Large intestine (tissue), 3 donors: ENCODE measurements at regions not wholly inside any gene's neighbourhood (a gene's known extent, or its start where the extent isn't known, plus 50 kb on each side); places are given as distances from the start of the nearest gene placed in this dataset.

ENCODE experiments used
- DNase-seq, 2 donors: peaks; one replicate each; pipeline versions ENCODE4 v3.0.0 to v3.0.0-alpha.2; 2013
- H3K27ac ChIP-seq: one replicate; pipeline ENCODE4 v1.5.1; 2013; ENCODE audit warnings: low read length
- H3K27me3 ChIP-seq: 2 replicates; pipeline ENCODE4 v1.6.1; 2013; ENCODE audit warnings: low read length; ENCODE audit not compliant: control insufficient read depth, insufficient read depth
- H3K36me3 ChIP-seq: 2 replicates; pipeline ENCODE4 v1.6.1; 2013; ENCODE audit warnings: low read length; ENCODE audit not compliant: control insufficient read depth, insufficient read depth
- H3K4me1 ChIP-seq: one replicate; pipeline ENCODE4 v1.6.1; 2013; ENCODE audit warnings: low read length; ENCODE audit not compliant: control insufficient read depth, insufficient read depth
- H3K4me3 ChIP-seq: one replicate; pipeline ENCODE4 v1.5.1; 2013; ENCODE audit warnings: low read length
- H3K9me3 ChIP-seq: one replicate; pipeline ENCODE4 v1.6.1; 2013; ENCODE audit warnings: mild to moderate bottlenecking, low read depth, low read length, moderate library complexity; ENCODE audit not compliant: control insufficient read depth
- WGBS: methylation state at CpG from one replicate; pipeline ENCODE4 v1.1.5; 2013; ENCODE audit warnings: low lambda C conversion rate; ENCODE audit not compliant: insufficient coverage; 5-methylcytosine and 5-hydroxymethylcytosine counted together

DNA sequence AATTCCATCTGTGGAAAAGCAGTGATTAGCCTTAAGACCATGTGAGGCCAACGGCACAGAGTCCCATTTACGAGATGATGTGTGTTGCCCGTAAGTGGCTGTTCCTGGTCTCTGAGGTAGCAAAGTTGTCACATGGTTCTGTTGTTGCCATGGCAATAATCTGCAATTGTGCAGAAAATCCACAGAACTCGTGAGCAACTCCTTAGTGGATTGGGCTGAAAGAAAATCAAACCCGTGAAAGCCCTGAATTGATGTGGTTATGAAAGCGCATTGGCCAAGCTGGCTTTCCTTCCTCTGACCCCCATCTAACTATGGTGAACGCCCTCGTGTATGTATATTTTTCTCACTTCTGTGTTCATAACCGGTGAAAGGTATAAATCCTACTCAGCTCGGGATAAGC lies 614.7 kb downstream of the EBF1 start:
- no peak overlapping the region for H3K27ac ChIP-seq
- 80% methylated on average over 3 of the region's 10 CpGs for WGBS
- DNase-seq = no peak

DNA sequence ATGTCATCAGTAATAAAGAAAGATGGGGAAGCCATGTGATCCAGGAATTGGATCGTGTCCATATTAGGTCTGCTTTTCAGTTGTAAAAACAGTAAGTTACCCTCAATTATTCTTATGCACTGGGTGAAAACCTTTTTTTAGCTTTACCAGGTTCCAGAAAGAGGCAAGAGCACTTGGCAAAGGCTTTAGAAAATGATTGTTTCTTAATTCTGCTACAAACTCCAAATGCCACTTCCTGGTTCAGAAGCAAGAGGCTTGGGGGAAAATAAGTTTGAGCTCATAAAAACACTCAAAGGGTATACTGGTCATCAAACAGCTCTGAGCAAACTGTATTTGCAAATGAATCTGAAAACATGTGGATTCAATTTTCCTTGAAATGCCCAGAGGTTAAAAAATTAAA lies 615.6 kb downstream of the EBF1 start:
- no peaks in the 10 kb centered on the region for H3K9me3 ChIP-seq
- no CpG with 5 or more reads among the region's 1 CpG for WGBS
- no peak for DNase-seq
- H3K4me3 ChIP-seq = no peak overlapping the region
- H3K36me3 ChIP-seq = no peaks in the 10 kb centered on the region
- peaks cover 3% of the 10 kb centered on the region for H3K4me1 ChIP-seq
- H3K27me3 ChIP-seq = no peaks in the 10 kb centered on the region
- no peak overlapping the region for H3K27ac ChIP-seq

More for the DNA sequence above, 614.7 kb downstream of the EBF1 start:
- Histone ChIP-seq H3K9me3 (no peaks in the 10 kb centered on the region), H3K36me3 (no peaks in the 10 kb centered on the region), H3K27me3 (no peaks in the 10 kb centered on the region), H3K4me1 (peaks cover 3% of the 10 kb centered on the region), H3K4me3 (no peak overlapping the region)

DNA sequence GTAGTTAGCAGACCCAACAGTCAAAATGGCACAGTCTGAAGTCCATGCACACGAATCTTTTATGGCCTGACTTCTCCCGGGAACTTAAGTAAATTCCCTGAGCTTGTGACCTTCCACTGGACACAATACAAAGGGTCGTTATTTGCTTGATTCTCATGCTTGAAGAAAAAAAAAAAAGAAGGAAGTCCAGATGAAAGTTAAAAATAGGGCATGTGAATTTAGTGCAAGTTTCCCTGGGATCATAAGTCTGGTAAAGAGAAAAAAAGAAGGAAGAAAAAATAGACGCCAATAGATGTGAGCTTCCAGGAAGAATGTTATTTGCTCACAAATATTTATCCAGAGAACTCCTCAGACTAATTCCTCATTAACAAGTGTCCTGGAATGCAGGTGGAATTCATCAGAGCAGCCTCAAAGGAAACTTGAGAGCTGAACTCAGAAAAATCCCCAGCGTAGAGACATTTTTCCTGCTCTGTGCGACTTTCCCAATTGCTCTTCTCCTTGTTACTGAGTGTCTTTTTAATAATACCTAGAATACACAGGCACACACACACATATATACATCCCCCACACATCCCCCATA lies 616.3 kb downstream of the EBF1 start:
- 46% methylated on average over 4 of the region's 6 CpGs for WGBS
- Histone ChIP-seq H3K4me1 (peaks cover 3% of the 10 kb centered on the region), H3K27ac (no peak overlapping the region), H3K4me3 (no peak overlapping the region), H3K9me3 (no peaks in the 10 kb centered on the region), H3K36me3 (no peaks in the 10 kb centered on the region), H3K27me3 (no peaks in the 10 kb centered on the region)
- DNase-seq = no peak

DNA sequence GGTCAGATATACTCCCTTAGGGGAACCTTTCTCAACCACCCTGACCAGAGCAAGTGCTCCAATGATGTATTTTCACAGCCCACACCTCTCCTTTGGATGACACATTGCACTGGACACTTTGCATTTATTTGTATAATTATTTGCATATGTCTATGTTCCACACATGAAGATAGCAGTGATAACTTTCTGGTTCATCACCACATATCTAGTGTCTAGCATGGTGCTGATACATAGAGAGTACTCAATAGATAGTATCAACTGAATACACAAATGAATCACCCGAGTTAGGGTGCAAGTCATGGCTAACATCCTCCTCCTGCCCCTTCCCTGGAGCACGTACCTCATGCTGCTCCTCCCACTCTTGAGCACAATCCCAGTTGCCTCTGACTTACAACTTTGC lies 617.6 kb downstream of the EBF1 start:
- no peaks in the 10 kb centered on the region for H3K9me3 ChIP-seq
- no peak overlapping the region for H3K4me3 ChIP-seq
- no CpG with 5 or more reads among the region's 2 CpGs for WGBS
- H3K4me1 ChIP-seq = peaks cover 3% of the 10 kb centered on the region
- H3K36me3 ChIP-seq = no peaks in the 10 kb centered on the region
- peaks cover 3% of the 10 kb centered on the region for H3K27me3 ChIP-seq
- DNase-seq = no peak
- H3K27ac ChIP-seq = no peak overlapping the region

DNA sequence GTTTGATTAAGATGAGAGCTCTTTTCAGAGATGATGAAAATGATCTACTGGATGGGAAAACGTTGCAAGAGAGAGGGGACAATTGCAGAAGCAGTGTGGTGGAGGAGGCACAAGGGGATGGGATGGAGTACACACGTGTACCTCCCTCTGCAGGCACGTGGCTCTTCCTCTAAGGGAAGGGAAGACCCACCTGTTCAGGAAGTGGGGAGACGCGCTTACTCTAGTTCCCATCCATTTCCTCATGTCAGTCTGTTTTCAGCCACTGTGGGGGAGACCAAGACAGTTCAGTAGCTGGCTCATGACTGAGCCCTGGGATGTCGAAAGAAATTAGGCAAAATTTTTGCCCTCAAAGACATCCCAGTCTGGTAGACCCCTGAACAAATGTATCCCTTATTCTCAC lies 619.2 kb upstream of the CLINT1 start:
- Histone ChIP-seq H3K4me3 (no peak overlapping the region), H3K9me3 (no peaks in the 10 kb centered on the region), H3K27me3 (peaks cover 3% of the 10 kb centered on the region), H3K4me1 (peaks cover 3% of the 10 kb centered on the region), H3K27ac (no peak overlapping the region), H3K36me3 (no peaks in the 10 kb centered on the region)
- DNase-seq = no peak
- no CpG with 5 or more reads among the region's 6 CpGs for WGBS

DNA sequence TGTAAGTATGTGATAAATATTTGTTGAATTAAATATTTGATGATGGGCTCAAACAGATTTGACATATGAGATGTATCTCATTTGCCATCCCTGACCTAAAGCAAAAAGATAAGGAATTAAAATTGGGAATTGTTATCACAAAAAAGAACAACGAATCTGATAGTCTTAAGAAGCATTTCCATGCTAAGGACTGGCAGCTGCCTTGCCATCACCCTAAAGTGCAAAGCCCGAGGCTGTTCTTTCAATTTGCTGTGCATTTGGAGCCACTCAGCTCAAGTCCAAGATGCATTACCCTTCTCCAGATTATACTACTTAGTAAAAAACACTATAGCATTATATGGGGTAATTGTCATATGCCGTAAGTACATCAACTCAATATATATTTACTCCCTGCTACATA lies 618.3 kb upstream of the CLINT1 start:
- H3K36me3 ChIP-seq = no peaks in the 10 kb centered on the region
- peaks cover 3% of the 10 kb centered on the region for H3K27me3 ChIP-seq
- no peak overlapping the region for H3K27ac ChIP-seq
- WGBS = 100% methylated on average over 2 of the region's 3 CpGs
- peaks cover 3% of the 10 kb centered on the region for H3K4me1 ChIP-seq
- H3K4me3 ChIP-seq = no peak overlapping the region
- DNase-seq = no peak
- H3K9me3 ChIP-seq = no peaks in the 10 kb centered on the region

DNA sequence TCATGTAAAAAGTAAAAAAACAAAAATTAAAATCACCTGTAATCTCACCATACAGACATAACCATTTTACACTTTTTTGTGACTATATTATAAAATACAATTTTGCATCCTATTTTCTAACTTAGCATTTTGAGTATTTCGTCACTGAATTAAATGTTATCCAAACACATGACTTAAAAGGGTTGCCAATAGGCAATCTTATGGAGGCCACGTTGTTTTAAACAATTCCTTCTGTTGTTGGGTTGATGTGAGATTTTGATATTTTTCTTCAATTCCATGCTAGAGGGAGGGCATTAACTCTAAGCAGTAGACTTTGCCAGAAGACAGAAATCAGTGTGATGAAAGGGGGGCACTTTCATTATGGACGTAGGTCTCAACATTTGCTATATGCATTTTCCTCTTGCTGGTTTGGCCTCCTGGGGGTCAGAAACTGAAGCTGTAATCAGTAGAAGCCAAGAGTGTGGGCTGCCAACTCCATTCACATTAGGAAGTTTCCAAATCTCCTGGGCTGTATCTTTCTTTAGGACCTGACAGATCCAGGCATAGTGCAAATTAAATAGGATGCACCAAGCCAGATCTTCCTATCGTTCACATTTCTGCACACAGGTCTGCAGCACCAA lies 614.2 kb upstream of the CLINT1 start:
- no peaks in the 10 kb centered on the region for H3K4me1 ChIP-seq
- peaks cover 2% of the 10 kb centered on the region for H3K27me3 ChIP-seq
- 100% methylated on average over 1 of the region's 4 CpGs for WGBS
- H3K4me3 ChIP-seq = no peak overlapping the region
- H3K27ac ChIP-seq = no peak overlapping the region
- no peaks in the 10 kb centered on the region for H3K36me3 ChIP-seq
- DNase-seq = no peak
- H3K9me3 ChIP-seq = no peaks in the 10 kb centered on the region

DNA sequence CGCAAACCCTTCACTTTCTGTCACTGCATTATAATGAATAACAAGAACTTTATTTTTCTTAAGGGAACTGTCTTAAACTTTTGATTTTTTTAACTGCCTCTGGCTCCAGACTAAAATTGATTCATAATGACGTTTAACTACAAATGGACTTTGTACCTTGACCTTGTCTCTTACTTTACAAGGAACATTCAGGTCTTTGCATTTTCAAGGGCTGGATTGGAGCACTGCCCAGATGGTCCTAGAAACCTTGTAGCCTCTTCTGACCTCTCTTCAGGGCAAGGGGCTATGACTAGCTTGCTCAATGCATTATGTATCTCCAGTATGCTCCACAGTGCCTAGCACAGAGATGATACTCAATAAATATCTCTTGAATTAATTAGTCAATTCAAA lies 612.6 kb upstream of the CLINT1 start:
- Histone ChIP-seq H3K36me3 (no peaks in the 10 kb centered on the region), H3K4me3 (no peak overlapping the region), H3K27me3 (no peaks in the 10 kb centered on the region), H3K4me1 (peaks cover under 1% of the 10 kb centered on the region), H3K9me3 (no peaks in the 10 kb centered on the region), H3K27ac (no peak overlapping the region)
- WGBS = 50% methylated on average over 1 of the region's 2 CpGs
- DNase-seq = peak in 1 of 2 donors; percentile 55

DNA sequence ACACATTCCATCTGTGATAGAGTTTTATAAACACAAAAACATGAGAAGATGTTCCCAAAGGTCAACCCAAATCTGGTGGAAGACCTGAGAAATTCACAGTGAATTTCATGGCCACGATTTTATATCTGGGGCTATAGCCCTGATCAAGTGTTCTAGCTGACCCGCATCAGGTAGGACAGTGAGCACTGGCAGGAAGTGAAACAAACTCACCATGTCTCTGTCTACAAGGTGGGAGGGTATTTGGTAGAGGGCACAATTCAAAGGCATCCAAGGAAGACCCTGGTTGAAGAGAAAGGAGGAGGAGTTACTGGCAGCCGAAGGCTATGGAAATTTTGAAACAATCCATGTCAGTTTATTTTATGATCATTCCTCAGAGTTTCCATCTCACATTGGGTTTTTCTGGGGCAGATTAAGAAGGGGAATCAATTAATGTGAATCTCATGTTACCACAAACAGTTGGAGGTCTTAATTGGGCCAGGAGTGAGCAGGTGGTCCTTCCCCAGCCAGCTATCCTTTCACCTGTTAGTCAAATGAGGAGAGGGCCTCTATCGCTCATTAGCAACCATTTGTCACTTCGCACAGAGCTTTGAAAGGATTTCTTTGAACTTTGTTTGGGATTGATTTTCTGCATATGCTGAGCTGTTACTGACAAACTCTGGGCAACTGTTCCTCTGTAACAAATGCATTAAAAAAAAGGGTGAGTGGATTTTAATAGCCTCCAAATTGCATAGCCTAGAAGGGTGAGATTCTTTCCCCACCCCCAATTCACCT lies 612.0 kb upstream of the CLINT1 start:
- no CpG with 5 or more reads among the region's 5 CpGs for WGBS
- Histone ChIP-seq H3K27ac (no peak overlapping the region), H3K4me1 (peaks cover 7% of the 10 kb centered on the region), H3K9me3 (no peaks in the 10 kb centered on the region), H3K4me3 (no peak overlapping the region), H3K27me3 (no peaks in the 10 kb centered on the region), H3K36me3 (no peaks in the 10 kb centered on the region)
- no peak for DNase-seq

DNA sequence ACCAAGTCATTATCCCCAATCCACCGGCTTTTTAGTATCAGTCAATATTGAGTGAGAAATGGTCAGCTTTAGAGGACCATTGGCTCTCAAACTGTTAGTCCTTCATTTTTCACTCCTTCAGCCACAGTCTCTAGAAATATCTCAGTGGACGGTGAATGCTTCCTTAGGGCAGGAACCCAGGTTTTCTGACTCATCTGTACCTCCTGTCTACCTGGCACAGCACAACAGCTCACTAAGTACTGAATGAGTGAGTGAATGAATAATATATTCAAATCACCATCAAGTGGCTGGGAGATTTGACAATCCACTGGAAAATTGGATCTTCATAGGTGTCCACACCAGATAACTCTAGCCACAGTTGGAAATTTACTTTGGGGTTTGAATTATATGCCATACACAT lies 609.5 kb upstream of the CLINT1 start:
- H3K4me1 ChIP-seq = peaks cover 26% of the 10 kb centered on the region
- WGBS = 100% methylated on average over 1 of the region's 2 CpGs
- DNase-seq = no peak
- H3K36me3 ChIP-seq = no peaks in the 10 kb centered on the region
- no peaks in the 10 kb centered on the region for H3K27me3 ChIP-seq
- H3K4me3 ChIP-seq = no peak overlapping the region
- H3K27ac ChIP-seq = no peak overlapping the region
- H3K9me3 ChIP-seq = no peaks in the 10 kb centered on the region
